ENCODE measurements at regions not wholly inside any gene's neighbourhood (a gene's known extent, or its start where the extent isn't known, plus 50 kb on each side); places are given as distances from the start of the nearest gene placed in this dataset.
"Not testable (repeated sequence)": the region's sequence is repeated elsewhere in the genome, so short reads cannot be mapped to it uniquely, and the experiment has no call there.

DNA sequence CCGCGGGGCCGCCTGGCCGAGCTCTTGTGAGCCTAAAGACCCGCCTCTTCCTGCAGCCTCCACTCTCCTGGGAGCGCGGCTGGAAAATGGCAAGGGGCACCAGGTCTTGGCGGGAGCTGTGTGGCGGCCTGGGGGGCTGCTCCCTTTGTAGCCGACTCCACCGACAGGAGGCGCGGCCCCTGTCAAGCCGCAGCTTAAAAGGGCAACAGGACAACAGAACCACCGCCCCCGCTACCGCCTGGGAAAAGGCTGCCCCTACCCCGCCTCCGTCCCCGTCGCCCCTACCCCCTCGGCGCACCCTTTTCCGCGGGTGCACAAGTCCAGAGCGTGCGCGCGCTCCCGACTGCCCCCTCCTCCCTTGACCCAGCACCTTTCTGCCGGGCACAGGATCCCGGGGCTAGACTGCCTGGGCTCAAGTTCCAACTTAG, 60.3 kb downstream of the GOLGA8K start:
- ATAC-seq (replicated peaks in 1 of 2), result peak; percentile 25 to 43
- H3K4me1 Mint-ChIP-seq (ENCODE audit: low read depth); H3K27me3 Mint-ChIP-seq (ENCODE audit: low read depth); H3K4me3 Mint-ChIP-seq; H3K27ac Mint-ChIP-seq; H3K9me3 Mint-ChIP-seq; H3K36me3 Mint-ChIP-seq (ENCODE audit: insufficient read depth in 2 of 2): not testable (repeated sequence)
- DNase-seq, result peak in 1 of 2 donors; percentile 13

DNA sequence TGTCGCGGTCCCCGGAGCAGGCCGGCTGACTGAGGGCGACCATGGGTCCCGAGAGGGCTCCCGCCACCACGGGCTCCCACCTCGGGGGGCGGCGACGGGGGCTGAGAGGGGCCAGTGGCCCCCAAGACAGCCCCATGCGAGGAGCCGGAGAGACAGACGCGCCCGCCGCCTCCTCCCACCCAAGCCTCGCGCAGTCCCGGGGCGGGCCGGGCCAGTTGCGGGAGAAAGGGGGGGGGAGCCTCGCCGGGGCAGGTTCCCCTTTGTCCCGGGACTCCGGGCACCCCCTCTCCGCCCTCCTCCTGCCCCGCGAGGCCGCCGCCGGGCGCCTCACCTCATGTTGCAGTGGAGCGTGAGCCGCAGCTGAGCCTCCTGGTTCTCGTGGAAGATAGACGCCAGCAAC, 60.8 kb downstream of the GOLGA8K start:
- not testable (repeated sequence) for H3K4me3 Mint-ChIP-seq; H3K36me3 Mint-ChIP-seq (ENCODE audit: insufficient read depth in 2 of 2); H3K27me3 Mint-ChIP-seq (ENCODE audit: low read depth); H3K9me3 Mint-ChIP-seq; H3K27ac Mint-ChIP-seq; DNase-seq; H3K4me1 Mint-ChIP-seq (ENCODE audit: low read depth)
- ATAC-seq (replicated peaks in 1 of 2), result peak; percentile 12 to 16

DNA sequence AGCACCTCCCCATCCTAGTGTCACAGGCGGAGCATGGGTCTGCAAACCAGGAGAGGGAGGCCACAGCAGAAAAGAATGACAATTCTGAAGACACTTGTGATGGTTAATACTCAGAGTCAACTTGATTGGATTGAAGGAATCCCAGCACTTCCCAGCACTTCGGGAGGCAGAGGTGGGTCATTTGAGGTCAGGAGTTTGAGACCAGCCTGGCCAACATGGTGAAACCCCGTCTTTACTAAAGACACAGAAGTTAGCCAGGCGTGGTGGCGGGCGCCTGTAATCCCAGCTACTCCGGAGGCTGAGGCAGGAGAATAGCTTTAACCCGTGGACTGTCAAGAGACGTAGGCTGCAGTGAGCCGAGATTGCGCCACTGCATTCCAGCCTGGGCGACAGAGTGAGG, 61.6 kb downstream of the GOLGA8K start:
- not testable (repeated sequence) for H3K9me3 Mint-ChIP-seq; DNase-seq; H3K27me3 Mint-ChIP-seq (ENCODE audit: low read depth); H3K36me3 Mint-ChIP-seq (ENCODE audit: insufficient read depth in 2 of 2); ATAC-seq (replicated peaks in 1 of 2); H3K27ac Mint-ChIP-seq; H3K4me1 Mint-ChIP-seq (ENCODE audit: low read depth); H3K4me3 Mint-ChIP-seq

DNA sequence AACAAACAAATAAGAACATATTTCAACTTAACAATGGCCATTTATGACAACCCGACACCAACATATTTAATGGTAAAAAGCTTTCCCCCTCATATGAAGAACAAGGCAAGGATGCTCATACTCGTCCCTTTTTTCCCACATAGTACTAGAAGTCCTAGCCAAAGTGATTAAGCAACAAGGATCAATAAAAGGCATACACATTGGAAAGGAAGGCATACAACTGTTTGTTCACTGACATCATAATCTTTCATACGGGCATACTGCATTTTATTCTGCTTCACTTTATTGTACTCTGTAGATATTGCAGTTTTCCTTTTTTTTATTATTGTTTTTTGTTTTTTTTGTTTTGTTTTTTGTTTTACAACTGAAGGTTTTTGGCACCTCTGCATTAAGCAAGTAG, 66.3 kb downstream of the GOLGA8K start:
- H3K4me1 Mint-ChIP-seq (ENCODE audit: low read depth); H3K27ac Mint-ChIP-seq; ATAC-seq (replicated peaks in 1 of 2); H3K9me3 Mint-ChIP-seq; DNase-seq; H3K27me3 Mint-ChIP-seq (ENCODE audit: low read depth); H3K4me3 Mint-ChIP-seq; H3K36me3 Mint-ChIP-seq (ENCODE audit: insufficient read depth in 2 of 2): not testable (repeated sequence)

DNA sequence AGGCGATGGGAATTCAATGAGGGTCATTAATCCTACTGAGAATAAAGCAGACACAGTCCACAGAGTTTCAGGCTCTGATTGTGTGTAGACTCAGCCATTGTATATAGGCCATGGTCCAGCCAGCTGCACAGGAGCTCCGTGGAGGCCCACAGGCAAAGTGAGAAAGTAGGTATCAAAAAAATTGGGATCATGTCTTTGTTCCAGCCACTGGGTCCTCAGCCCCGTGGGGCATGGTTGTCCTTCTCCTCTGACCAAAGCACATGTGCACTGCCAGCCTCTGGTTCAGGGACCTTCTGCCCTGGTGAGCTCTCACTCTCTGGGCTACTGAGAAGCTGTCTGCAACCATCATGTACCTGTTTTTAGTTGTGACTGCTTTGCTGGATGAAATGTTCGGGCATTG, 79.7 kb downstream of the GOLGA8K start:
- not testable (repeated sequence) for ATAC-seq (replicated peaks in 1 of 2); H3K27ac Mint-ChIP-seq; H3K36me3 Mint-ChIP-seq (ENCODE audit: insufficient read depth in 2 of 2); H3K4me3 Mint-ChIP-seq; H3K9me3 Mint-ChIP-seq; H3K4me1 Mint-ChIP-seq (ENCODE audit: low read depth); DNase-seq; H3K27me3 Mint-ChIP-seq (ENCODE audit: low read depth)

DNA sequence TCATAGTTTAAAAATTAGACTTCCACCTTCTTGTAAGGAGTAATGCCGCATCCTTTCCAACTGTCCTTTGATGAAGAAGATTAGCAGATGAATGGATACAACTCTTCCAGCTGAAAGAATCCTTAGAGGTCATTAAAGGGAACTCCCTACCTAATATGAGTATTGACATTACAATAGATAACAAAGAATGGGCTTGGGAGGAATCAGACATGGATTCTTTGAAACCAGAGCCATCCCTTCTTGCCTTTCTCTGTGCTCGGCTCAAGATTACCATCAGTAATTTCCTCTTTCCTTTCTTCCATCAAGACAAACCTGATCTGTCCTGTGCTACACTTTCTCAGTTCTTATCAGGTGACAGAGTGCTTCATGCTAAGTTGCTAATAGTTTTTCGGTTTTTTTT, 83.8 kb downstream of the GOLGA8K start:
- H3K27me3 Mint-ChIP-seq (ENCODE audit: low read depth); H3K27ac Mint-ChIP-seq; H3K4me1 Mint-ChIP-seq (ENCODE audit: low read depth); H3K36me3 Mint-ChIP-seq (ENCODE audit: insufficient read depth in 2 of 2); H3K4me3 Mint-ChIP-seq; H3K9me3 Mint-ChIP-seq; DNase-seq; ATAC-seq (replicated peaks in 1 of 2): not testable (repeated sequence)

DNA sequence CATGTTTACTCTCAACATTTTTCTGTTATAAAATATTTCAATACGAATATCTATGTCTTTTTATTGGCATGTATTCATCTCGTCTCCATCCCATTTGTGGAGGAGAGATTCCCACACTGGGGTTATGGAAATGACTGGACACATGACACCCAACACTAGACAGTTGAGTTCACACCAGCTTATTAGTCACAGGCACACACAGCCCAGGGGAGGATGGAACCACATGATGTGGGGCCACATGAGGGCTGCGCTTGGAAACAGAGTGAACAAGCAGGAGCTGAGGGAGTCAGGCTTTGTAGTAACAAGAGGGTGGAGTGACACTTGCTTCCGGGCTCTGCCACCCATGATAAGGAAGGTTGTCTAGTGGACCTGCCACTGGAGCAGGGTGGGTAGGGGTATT, 86.6 kb downstream of the GOLGA8K start:
- not testable (repeated sequence) for H3K36me3 Mint-ChIP-seq (ENCODE audit: insufficient read depth in 2 of 2); H3K4me3 Mint-ChIP-seq; ATAC-seq (replicated peaks in 1 of 2); DNase-seq; H3K9me3 Mint-ChIP-seq; H3K27me3 Mint-ChIP-seq (ENCODE audit: low read depth); H3K27ac Mint-ChIP-seq; H3K4me1 Mint-ChIP-seq (ENCODE audit: low read depth)

DNA sequence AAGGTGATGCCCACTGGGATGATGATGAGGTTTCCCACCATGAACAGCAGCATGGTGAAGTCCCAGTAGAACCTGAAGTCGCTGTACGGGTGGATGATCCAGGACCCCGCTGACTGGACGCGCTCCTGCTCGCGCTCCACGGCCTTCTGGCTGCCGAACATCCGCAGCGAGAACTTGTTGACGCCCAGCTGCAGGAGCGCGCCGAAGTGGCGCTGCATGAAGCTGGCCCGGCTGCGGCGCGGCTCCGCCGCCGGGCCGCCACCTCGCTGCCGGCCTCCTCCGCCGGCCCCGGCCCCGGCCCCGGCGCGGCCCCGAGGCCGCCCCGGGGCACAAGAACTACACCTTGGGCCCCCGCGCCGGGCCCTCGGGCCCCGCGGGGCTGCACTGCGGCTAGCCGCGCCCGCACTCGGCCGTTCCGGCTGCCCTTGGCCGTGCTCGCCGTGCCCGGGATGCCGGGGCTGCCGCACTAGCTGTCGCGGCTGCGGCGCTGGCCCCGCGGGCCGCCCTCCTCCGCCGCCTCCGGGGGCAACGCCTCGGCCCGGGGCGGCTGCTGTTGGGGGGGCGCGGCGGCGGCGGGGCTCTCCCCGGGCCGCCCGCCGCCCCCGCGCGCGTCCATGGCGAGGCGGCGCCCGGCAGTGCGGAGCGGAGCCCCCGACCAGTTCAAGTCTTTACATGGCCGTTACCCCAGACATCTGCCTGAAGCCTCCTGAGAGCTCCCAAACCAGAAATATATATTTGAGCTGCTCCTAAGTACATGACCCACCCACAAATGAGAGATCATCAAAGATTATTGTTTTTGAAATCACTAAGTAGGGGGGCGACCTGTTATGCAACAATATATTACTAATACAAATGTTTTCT, 87.8 kb downstream of the GOLGA8K start:
- ATAC-seq (replicated peaks in 1 of 2), result peak in 1 of 2 donors; percentile 40
- not testable (repeated sequence) for DNase-seq; H3K4me1 Mint-ChIP-seq (ENCODE audit: low read depth); H3K9me3 Mint-ChIP-seq; H3K4me3 Mint-ChIP-seq; H3K27me3 Mint-ChIP-seq (ENCODE audit: low read depth); H3K27ac Mint-ChIP-seq; H3K36me3 Mint-ChIP-seq (ENCODE audit: insufficient read depth in 2 of 2)

DNA sequence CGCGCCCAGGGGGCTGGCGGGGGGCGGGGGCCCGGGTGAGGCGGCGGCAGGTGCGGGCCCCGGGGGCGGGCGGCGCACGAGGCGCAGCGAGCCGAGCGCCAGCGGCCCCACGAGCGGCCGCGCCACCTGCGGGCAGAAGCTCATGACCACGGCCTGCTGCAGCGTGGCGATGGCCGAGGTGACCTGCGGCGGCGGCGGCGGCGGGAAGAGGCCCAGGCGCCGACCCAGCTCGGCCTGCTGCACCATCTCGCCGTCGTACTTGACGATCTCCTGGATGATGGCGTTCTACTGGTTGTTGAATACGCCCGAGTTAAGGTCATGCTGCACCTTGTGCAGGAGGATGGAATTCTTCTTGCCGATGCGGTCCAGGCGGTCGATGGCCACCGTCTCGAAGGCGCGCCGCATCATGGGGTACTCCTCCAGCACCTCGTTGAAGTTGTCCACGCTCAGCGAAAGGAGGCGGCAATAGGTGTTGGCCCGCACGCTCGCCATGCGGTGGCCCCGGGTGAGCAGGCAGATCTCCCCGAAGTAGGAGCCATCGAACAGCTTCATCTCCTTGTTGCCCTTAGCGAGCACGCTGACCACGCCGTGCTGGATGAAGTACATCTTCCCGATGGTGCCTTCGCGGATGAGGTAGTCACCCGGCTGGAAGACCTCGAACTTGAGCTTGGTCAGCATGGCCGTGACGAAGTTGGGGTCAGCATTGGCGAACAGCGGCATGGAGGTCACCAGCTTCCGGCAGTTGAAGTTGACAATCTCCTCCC, 89.5 kb downstream of the GOLGA8K start:
- H3K27ac Mint-ChIP-seq; H3K4me3 Mint-ChIP-seq; H3K9me3 Mint-ChIP-seq; H3K36me3 Mint-ChIP-seq (ENCODE audit: insufficient read depth in 2 of 2); ATAC-seq (replicated peaks in 1 of 2); H3K27me3 Mint-ChIP-seq (ENCODE audit: low read depth); DNase-seq; H3K4me1 Mint-ChIP-seq (ENCODE audit: low read depth): not testable (repeated sequence)

DNA sequence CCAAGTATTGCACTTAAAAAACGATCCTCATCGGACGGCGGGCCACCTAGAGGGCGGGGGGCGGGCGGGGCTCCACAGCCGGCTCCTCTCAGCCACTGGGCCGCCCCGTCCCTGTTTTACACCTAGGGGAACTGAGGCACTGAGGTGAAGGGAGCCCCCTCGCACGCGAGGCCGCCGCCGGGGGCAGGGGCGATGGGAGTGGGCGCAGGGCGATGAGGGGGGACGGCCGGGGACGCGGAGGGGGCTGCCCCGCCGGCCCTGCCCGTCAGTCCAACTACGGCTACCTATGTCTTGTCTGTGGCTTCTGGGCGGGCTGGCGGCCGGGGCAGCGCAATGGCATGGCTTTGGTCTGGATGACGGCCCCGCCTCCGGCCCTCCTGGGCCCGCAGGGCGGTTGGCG, 90.4 kb downstream of the GOLGA8K start:
- not testable (repeated sequence) for ATAC-seq (replicated peaks in 1 of 2); H3K4me1 Mint-ChIP-seq (ENCODE audit: low read depth); DNase-seq; H3K27me3 Mint-ChIP-seq (ENCODE audit: low read depth); H3K9me3 Mint-ChIP-seq; H3K4me3 Mint-ChIP-seq; H3K27ac Mint-ChIP-seq; H3K36me3 Mint-ChIP-seq (ENCODE audit: insufficient read depth in 2 of 2)

DNA sequence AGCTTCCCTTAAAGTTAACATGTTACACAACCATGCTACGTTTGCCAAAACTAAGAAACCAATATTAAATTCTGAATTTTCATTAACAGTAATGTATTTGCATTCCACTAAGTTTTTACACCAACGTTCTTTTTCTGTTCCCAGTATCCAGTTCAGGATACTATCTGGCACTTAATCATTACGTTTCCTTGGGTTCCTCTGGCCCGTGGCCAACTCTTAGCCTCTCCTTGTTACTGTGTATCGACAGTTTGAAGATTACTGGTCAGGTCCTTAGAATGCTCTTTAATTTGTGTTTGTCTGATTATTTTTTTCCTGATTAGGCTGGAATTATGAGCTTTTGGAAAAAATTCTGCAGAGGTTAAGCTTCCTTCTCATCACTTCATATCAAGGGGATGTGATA, 95.5 kb downstream of the GOLGA8K start:
- not testable (repeated sequence) for H3K4me3 Mint-ChIP-seq; H3K27ac Mint-ChIP-seq; H3K27me3 Mint-ChIP-seq (ENCODE audit: low read depth); ATAC-seq (replicated peaks in 1 of 2); H3K36me3 Mint-ChIP-seq (ENCODE audit: insufficient read depth in 2 of 2); DNase-seq; H3K4me1 Mint-ChIP-seq (ENCODE audit: low read depth); H3K9me3 Mint-ChIP-seq

DNA sequence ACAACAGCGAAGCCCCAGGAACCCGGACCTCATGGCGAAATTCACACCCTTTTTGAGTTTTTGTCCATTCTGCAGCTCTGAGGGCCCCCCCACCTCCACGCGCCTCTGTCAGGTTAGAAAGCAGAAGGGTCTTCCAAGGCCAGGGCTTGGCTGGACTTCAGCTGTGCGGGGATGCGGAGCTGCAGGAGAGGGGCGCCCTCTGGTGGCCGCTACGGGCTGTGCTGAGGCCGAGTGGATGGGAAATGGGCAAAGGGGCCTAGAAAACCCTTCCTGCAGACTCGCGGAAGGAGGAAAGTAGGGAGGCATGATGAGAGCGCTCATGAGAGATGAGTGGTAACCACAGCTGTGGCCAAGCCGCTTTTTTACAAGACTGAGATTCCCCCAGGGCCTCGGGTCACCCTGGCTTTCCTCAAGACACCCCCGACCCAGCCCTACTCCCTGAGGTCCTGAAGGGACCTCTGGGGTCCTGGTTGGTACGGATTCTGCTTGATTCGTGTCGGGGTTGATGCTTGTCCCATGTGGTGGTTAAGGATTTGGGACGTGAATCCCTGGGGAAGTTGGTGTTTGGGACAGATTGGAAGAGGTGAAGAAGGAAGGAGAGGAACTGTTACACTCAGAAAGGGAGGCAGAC, 126.8 kb downstream of the GOLGA8K start:
- H3K36me3 Mint-ChIP-seq (ENCODE audit: insufficient read depth in 2 of 2); H3K4me1 Mint-ChIP-seq (ENCODE audit: low read depth); H3K27me3 Mint-ChIP-seq (ENCODE audit: low read depth); H3K4me3 Mint-ChIP-seq; DNase-seq; H3K27ac Mint-ChIP-seq; H3K9me3 Mint-ChIP-seq: not testable (repeated sequence)
- peak; percentile 64 to 70 for ATAC-seq (replicated peaks in 1 of 2)

DNA sequence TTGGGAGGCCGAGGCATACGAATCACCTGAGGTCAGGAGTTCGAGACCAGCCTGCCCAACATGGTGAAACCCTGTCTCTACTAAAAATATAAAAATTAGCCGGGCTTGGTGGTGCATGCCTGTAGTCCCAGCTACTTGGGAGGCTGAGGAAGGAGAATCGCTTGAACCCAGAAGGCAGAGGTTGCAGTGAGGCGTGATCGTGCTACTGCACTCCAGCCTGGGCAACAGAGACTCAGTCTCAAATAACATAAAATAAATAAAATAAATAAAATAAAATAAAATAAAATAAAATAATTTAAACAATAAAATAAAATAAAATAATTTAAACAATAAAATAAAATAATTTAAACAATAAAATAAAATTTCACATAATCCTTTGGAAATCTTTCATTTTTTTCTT, 149.1 kb downstream of the GOLGA8K start:
- H3K27ac Mint-ChIP-seq; DNase-seq; ATAC-seq (replicated peaks in 1 of 2); H3K27me3 Mint-ChIP-seq (ENCODE audit: low read depth); H3K9me3 Mint-ChIP-seq; H3K36me3 Mint-ChIP-seq (ENCODE audit: insufficient read depth in 2 of 2); H3K4me1 Mint-ChIP-seq (ENCODE audit: low read depth); H3K4me3 Mint-ChIP-seq: not testable (repeated sequence)

Measured in activated T-cell treated with anti-CD3 and anti-CD28 coated beads, Interleukin-2, amount 50 U/mL, for 72 hours (primary cell).